Astrocyte of the hippocampus (primary cell): ENCODE measurements at regions not wholly inside any gene's neighbourhood (a gene's known extent, or its start where the extent isn't known, plus 50 kb on each side); places are given as distances from the start of the nearest gene placed in this dataset.

Experiments
- DNase-seq: peaks from one replicate; pipeline ENCODE4 v3.0.0; 2011; ENCODE audit warnings: low read depth, low spot score

- DNase-seq, result no peak
Measured at GRCh38 chr22:47551431-47551775, 789.0 kb downstream of the TBC1D22A start.

- DNase-seq, result no peak
Measured at GRCh38 chr22:47550524-47551430, 788.3 kb downstream of the TBC1D22A start.

- DNase-seq, result no peak
Measured at GRCh38 chr22:47549741-47550340, 787.4 kb downstream of the TBC1D22A start.

DNA sequence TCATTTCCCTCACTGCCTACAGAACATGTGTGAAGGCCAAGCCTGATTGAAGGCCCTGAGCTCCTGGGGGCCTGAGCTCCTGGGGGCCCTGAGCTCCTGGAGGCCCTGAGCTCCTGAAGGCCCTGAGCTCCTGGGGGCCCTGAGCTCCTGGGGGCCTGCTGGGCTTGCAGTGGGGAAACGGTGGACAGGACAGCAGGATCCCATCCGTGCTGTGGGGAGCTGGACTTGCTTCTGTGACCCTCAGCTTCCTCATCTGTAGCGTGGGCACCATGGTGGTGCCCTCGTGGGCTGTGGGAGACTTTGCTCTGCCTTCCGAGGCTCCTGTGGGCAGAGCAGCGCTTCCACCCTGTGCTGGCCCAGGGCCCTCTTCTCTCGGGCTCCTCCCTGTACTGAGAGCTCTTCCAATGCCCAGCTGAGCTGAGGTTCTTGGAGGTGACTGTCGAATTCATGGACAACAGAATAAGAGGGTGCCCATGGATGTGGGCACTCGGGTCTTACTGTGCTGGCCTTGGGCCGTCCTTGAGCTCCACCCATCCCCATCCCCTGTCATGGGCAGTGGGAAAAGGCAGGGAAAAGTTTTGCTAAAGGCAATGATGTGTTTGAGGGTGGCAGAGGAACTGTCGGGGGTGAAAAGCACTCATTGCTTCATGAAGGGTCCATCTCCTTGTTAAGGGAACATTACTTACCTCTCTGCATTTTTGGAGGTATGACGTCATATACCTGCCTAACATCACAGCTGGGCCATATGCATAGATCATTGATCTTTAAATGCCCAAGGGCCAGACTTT is 786.7 kb downstream of the TBC1D22A start:
- DNase-seq, result no peak

- no peak for DNase-seq
Measured at GRCh38 chr22:47547881-47548650, 785.6 kb downstream of the TBC1D22A start.

DNA sequence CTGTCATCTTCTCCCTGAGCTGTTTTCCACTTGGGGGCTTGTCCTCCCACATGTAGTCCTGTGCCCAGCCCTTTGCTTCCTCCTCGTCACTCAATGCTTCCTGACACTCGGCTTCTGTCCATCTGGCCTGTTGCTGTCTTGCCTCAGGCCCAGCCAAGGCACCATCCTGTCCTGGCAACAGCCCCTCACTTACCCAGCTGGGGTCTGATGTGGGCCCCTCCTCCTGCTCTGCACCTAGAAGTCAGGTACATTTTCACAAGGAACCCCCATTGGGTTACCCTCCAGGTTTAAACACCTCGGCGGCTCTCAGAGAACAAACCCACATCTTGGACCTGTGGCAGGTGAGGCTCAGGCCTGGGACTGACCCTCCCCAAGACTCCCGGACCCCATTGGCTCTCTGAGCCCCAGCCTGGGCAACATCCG is 784.8 kb downstream of the TBC1D22A start:
- no peak for DNase-seq

DNA sequence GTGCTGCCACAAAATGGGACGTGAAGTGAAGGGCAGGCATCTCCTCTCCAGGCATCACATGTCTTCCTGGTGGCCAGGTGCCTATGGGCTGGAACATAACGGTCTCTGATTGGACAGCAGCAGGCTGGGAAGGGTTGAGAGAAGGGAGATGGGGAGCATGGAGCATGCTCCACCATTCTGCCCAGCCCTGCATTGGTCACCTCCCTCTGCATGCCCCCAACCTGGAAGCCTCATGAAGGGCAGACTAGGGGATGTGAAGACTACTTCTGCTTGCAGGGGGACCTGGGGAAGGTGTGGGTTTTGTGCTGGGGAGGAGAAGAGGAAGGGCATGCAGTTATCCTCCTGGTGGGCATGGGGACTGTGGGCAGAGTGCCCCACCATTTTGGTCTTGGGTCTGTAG is 782.2 kb downstream of the TBC1D22A start:
- no peak for DNase-seq

DNA sequence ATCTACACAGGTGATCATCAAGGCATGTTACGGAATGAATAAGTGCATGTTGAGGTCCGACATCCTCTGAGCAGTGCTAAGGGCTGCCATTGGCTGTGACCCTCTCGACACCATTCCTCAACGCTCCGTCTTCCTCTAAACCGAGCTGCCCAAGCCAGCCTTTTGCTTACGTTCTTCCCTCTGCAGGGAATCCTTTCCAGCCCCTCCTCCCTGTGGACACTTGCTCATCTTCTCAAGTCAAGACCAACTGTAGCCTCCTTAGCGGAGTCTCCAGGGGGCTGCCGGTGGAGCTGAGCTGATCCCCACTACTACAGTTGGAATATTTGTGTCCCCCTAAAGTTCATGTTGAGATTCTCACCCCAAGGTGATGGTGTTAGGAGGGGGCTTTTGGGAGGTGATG is 781.0 kb downstream of the TBC1D22A start:
- DNase-seq, result no peak

GRCh38 chr22:47540011-47540410 is 777.6 kb downstream of the TBC1D22A start:
- DNase-seq, result no peak

DNA sequence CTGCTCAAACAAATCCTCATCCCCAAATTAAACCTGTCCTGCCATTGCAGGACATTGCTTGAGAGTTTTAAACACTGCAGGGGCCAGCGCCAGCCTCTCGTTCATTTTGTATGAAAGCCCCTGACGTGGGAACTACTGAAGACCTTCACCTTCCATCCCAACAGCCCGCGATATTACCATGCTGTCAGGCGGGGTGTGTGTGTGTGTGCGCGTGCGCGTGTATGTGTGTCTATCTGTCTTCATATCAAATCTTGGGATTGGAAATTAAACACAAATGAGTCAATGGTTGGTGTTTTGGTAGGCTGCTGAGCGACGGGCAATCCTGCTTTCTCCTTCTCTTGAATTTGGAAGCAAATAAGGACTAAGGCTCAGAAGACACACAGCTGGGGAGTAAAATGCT is 776.9 kb downstream of the TBC1D22A start:
- DNase-seq, result no peak

DNA sequence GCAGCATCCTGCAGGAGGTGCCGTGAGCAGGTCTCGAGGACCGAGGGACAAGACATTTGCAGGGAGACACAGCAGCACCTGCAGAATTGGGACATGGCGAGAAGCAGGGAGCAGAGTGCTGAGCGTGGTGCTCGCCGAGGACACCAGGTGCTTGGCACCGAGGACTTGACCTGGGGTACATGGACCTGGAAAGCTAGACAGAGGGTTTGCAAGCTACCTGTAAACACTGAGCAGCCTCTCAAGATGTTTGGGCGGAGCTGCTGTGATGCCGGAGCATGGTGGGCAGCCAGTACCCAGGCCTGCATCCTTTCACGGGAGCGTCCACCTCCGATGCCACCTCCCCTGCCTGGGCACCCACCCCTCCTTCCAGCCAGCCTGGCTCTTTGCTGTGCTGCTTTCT is 773.2 kb downstream of the TBC1D22A start:
- DNase-seq, result no peak

- DNase-seq, result no peak
Measured at GRCh38 chr22:47534804-47535410, 772.5 kb downstream of the TBC1D22A start.

GRCh38 chr22:47533961-47534803 is 771.7 kb downstream of the TBC1D22A start:
- no peak for DNase-seq

- DNase-seq, result no peak
Measured at GRCh38 chr22:47517062-47517461, 754.6 kb downstream of the TBC1D22A start.

DNA sequence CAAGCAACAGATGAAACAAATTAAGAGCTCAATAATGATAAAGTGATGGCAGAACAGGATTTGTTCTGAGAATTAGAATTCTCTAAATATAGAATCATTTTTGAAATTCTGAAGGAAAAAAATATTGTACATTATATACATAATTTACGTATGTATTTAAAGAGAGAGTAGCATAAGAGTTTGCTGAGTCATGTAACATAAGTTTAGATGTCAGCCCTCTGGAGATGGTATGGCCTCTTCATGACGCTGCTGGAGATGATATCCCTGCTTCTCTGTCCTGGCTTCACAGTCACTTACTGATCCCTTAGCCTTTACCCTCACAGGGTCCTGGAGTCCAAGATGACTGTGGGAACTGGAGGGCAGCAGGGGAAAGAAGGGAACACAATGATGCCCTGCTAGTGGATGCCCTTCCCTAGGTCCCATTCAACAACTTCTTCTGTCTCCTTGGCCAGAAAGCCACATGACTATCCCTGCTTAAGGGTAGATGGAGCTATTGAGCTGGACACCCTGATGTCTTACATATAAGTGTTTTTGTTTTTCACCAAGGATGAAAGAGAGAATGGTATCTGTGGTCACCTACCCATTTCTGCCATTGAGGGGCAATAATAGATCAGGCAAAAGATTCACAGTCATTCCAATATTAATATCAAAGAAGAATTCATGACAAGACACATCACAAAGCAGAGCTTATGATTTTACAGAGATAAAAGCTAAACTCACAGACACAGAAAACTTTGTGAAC is 753.1 kb downstream of the TBC1D22A start:
- no peak for DNase-seq

DNA sequence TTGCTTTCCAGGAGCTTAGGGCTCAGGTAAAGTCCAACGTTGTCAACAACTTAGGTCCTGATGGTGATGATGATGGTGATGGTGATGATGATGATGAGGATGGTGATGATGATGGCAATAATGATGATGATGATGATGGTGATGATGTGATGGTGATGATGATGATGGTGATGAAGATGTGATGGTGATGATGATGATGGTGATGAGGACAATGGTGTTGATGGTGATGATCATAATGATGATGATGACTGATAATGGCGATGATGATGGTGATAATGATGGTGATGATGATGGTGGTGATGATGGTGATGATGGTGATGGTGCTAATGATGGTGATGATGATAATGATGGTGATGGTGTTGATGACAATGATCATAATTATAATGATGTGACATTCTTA is 750.2 kb downstream of the TBC1D22A start:
- no peak for DNase-seq

- DNase-seq, result no peak
Measured at GRCh38 chr22:47504962-47505361, 742.5 kb downstream of the TBC1D22A start.

- no peak for DNase-seq
Measured at GRCh38 chr22:47498969-47499495, 736.6 kb downstream of the TBC1D22A start.

- no peak for DNase-seq
Measured at GRCh38 chr22:47497666-47498065, 735.2 kb downstream of the TBC1D22A start.
